Neuronal stem cell (in vitro differentiated cells): ENCODE measurements at regions not wholly inside any gene's neighbourhood (a gene's known extent, or its start where the extent isn't known, plus 50 kb on each side); places are given as distances from the start of the nearest gene placed in this dataset.

Experiments used
- DNase-seq: peaks from one replicate; pipeline ENCODE4 v3.0.0-alpha.2; 2013; ENCODE audit warnings: low spot score
- H2AFZ ChIP-seq: one replicate; pipeline ENCODE4 v1.6.1; 2013; ENCODE audit warnings: mild to moderate bottlenecking, low read length, inconsistent platforms
- H2AK5ac ChIP-seq: 2 replicates; pipeline ENCODE4 v1.6.1; 2013; ENCODE audit warnings: low read depth, mild to moderate bottlenecking, inconsistent platforms, low read length, moderate library complexity, mixed read lengths
- H2BK120ac ChIP-seq: 2 replicates; pipeline ENCODE4 v1.6.1; 2013; ENCODE audit warnings: low read depth, mild to moderate bottlenecking, inconsistent platforms, low read length, moderate library complexity, mixed read lengths
- H2BK12ac ChIP-seq: one replicate; pipeline ENCODE4 v1.6.1; 2013; ENCODE audit warnings: low read length, inconsistent platforms
- H2BK15ac ChIP-seq: 2 replicates; pipeline ENCODE4 v1.6.1; 2013; ENCODE audit warnings: mild to moderate bottlenecking, low read length, inconsistent platforms, mixed read lengths
- H2BK5ac ChIP-seq: one replicate; pipeline ENCODE4 v1.6.1; 2013; ENCODE audit warnings: inconsistent platforms, mild to moderate bottlenecking, low read length, moderate library complexity
- H3K14ac ChIP-seq: one replicate; pipeline ENCODE4 v1.6.1; 2013; ENCODE audit warnings: low read length, inconsistent platforms
- H3K18ac ChIP-seq: 2 replicates; pipeline ENCODE4 v1.6.1; 2013; ENCODE audit warnings: low read length, inconsistent platforms
- H3K23ac ChIP-seq: 2 replicates; pipeline ENCODE4 v1.6.1; 2013; ENCODE audit warnings: low read depth, mild to moderate bottlenecking, mixed read lengths, low read length, inconsistent platforms; ENCODE audit not compliant: poor library complexity
- H3K27ac ChIP-seq: replicated peaks from 3 replicates; pipeline ENCODE4 v1.5.1; 2013; ENCODE audit warnings: low read length, inconsistent platforms
- H3K27me3 ChIP-seq, 3 experiments: 2 replicates each; pipeline ENCODE4 v1.6.1; 2013; ENCODE audit warnings: low read length in 3 of 3, mild to moderate bottlenecking in 2 of 3, inconsistent platforms in 1 of 3, low read depth in 1 of 3, mixed read lengths in 1 of 3, moderate library complexity in 1 of 3; ENCODE audit not compliant: control insufficient read depth in 3 of 3, insufficient read depth in 3 of 3
- H3K36me3 ChIP-seq, 2 donors: replicated peaks in 1 of 2; 2 replicates each; pipeline ENCODE4 v1.6.1; 2013; ENCODE audit warnings: low read length in 2 of 2; ENCODE audit not compliant: control insufficient read depth in 2 of 2, insufficient read depth in 2 of 2
- H3K4ac ChIP-seq: 2 replicates; pipeline ENCODE4 v1.6.1; 2013; ENCODE audit warnings: inconsistent platforms, mild to moderate bottlenecking, low read length, moderate library complexity
- H3K4me1 ChIP-seq, 2 donors: 1 replicate in 1 of 2; 2 replicates in 1 of 2; pipeline ENCODE4 v1.6.1; 2013; ENCODE audit warnings: low read length in 2 of 2, low read depth in 1 of 2; ENCODE audit not compliant: control insufficient read depth in 2 of 2, insufficient read depth in 1 of 2
- H3K4me2 ChIP-seq: one replicate; pipeline ENCODE4 v1.6.1; 2013; ENCODE audit warnings: mild to moderate bottlenecking, low read length, inconsistent platforms; ENCODE audit not compliant: insufficient read depth, poor library complexity, severe bottlenecking
- H3K4me3 ChIP-seq, 2 donors: 2 replicates each; pipeline ENCODE4 v1.5.1; 2013; ENCODE audit warnings: low read length in 2 of 2, mild to moderate bottlenecking in 2 of 2, inconsistent platforms in 1 of 2, moderate library complexity in 1 of 2
- H3K79me1 ChIP-seq: one replicate; pipeline ENCODE4 v1.6.1; 2013; ENCODE audit warnings: low read depth, mild to moderate bottlenecking, inconsistent platforms, low read length, moderate library complexity
- H3K9ac ChIP-seq: one replicate; pipeline ENCODE4 v1.6.1; 2013; ENCODE audit warnings: mild to moderate bottlenecking, low read depth, low read length, inconsistent platforms; ENCODE audit not compliant: poor library complexity
- H3K9me3 ChIP-seq, 2 donors: replicated peaks in 1 of 2; 2 replicates each; pipeline versions ENCODE3 to v1.6.1; 2013; ENCODE audit warnings: low read length in 2 of 2, mild to moderate bottlenecking in 2 of 2, inconsistent platforms in 1 of 2, low read depth in 1 of 2, mixed read lengths in 1 of 2, moderate library complexity in 1 of 2; ENCODE audit not compliant: control insufficient read depth in 2 of 2, insufficient read depth in 1 of 2
- H4K8ac ChIP-seq: one replicate; pipeline ENCODE4 v1.6.1; 2013; ENCODE audit warnings: low read depth, mild to moderate bottlenecking, inconsistent platforms, low read length, moderate library complexity
- H4K91ac ChIP-seq: one replicate; pipeline ENCODE4 v1.6.1; 2013; ENCODE audit warnings: low read length, low read depth, mild to moderate bottlenecking, inconsistent platforms; ENCODE audit not compliant: poor library complexity
- WGBS, 2 donors: extraction: QIAGEN DNeasy Blood & Tissue Kit; methylation state at CpG; one replicate each; pipeline ENCODE4 v1.1.7; 2013; ENCODE audit warnings: missing lambda C conversion rate in 2 of 2, mixed read lengths in 1 of 2; ENCODE audit not compliant: insufficient read length in 2 of 2, insufficient replicate concordance in 1 of 2; ENCODE audit errors: extremely low coverage in 2 of 2; 5-methylcytosine and 5-hydroxymethylcytosine counted together

DNA sequence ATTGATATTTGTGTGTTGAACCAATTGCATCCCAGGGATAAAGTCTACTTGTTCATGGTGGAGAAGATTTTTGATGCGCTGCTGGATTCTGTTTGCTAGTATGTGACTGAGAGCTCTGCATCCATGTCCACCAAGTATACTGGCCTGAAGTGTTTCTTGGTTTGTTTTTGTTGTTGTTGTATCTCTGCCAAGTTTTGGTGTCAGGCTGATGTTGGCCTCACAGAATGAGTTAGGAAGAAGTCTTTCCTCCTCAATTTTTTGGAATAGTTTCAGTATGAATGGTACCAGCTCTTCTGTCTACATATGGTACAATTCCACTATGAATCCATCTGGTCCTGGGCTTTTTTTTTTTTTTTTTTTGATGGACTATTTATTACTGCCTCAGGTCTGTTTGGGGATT lies 50.9 kb upstream of the OSTN start:
- Histone ChIP-seq H2AFZ (no peak overlapping the region), H4K91ac (no peak overlapping the region)

DNA sequence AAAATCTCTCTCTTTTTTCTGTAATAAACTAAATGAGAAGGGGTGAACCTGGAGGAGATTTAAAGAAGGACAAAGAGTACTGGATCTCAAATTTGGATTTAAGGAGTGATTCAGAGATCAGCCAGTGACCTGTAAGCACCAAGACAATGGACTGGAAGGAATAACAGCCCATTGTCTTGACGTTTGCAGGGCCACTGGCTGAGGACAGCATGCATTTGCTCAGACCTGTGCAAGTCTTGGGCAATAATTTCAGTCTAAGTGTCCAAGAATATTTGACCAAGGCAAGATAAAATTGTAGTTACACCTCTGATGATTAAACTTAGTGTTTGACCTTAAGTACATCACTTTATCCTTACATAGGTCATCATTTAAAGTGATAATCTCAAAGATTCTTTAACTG lies 55.8 kb upstream of the OSTN start:
- Histone ChIP-seq H3K27ac (no peak overlapping the region), H3K9ac (no peak overlapping the region), H2BK12ac (no peak overlapping the region), H3K18ac (no peak overlapping the region), H3K4ac (no peak overlapping the region), H3K4me2 (no peak overlapping the region), H3K23ac (no peak overlapping the region), H3K9me3 (no peaks in the 10 kb centered on the region), H3K36me3 (no peaks in the 10 kb centered on the region), H2AK5ac (no peak overlapping the region), H4K91ac (no peak overlapping the region), H2AFZ (no peak overlapping the region), H3K79me1 (no peaks in the 10 kb centered on the region), H2BK5ac (no peak overlapping the region), H3K27me3 (no peaks in the 10 kb centered on the region), H3K4me1 (peaks cover 0 to 3% of the 10 kb centered on the region in 2 donors), H3K4me3 (no peak overlapping the region), H3K14ac (no peak overlapping the region), H2BK15ac (no peak overlapping the region), H2BK120ac (no peak overlapping the region), H4K8ac (no peak overlapping the region)
- WGBS, 2 donors = no CpG with 5 or more reads among the region's 1 CpG
- no peak for DNase-seq

More for the DNA sequence above, 50.9 kb upstream of the OSTN start:
- Histone ChIP-seq H3K36me3 (no peaks in the 10 kb centered on the region), H3K79me1 (no peaks in the 10 kb centered on the region), H3K27ac (no peak overlapping the region), H3K27me3 (no peaks in the 10 kb centered on the region), H3K14ac (no peak overlapping the region), H2BK5ac (no peak overlapping the region), H3K23ac (no peak overlapping the region), H3K4me1 (peaks cover 0 to 2% of the 10 kb centered on the region in 2 donors), H2AK5ac (no peak overlapping the region), H3K4me2 (no peak overlapping the region), H2BK12ac (no peak overlapping the region), H3K18ac (no peak overlapping the region), H2BK15ac (no peak overlapping the region), H3K4ac (no peak overlapping the region), H2BK120ac (no peak overlapping the region), H4K8ac (no peak overlapping the region), H3K4me3 (no peak overlapping the region), H3K9me3 (no peaks in the 10 kb centered on the region), H3K9ac (no peak overlapping the region)
- WGBS, 2 donors = no CpG with 5 or more reads among the region's 1 CpG
- DNase-seq = no peak

DNA sequence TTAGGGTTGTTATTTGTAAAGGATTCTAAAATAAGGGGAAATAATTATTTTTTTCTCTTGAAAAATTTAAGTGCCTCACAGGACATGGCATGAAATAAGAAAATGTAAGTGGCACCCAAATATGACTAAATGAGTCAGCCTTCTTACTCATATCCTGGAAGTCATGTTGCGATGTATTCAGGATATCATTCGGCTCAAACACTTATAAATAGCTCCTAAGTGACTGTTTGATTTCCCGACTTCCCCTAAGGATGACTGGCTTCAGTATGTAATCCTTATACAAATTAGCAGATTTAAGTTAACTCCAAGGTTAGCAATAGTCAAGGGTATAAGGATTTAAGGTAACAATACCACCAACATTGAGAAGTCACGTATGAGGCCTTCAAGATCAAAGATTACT lies 57.3 kb upstream of the OSTN start:
- Histone ChIP-seq H3K79me1 (no peaks in the 10 kb centered on the region), H3K27ac (no peak overlapping the region), H4K8ac (no peak overlapping the region), H3K23ac (no peak overlapping the region), H3K4me2 (no peak overlapping the region), H2AK5ac (no peak overlapping the region), H2BK5ac (no peak overlapping the region), H3K36me3 (no peaks in the 10 kb centered on the region), H3K4me3 (no peak overlapping the region), H2BK12ac (no peak overlapping the region), H3K27me3 (no peaks in the 10 kb centered on the region), H3K4me1 (peaks cover 0 to 3% of the 10 kb centered on the region in 2 donors), H3K4ac (no peak overlapping the region), H2BK120ac (no peak overlapping the region), H4K91ac (no peak overlapping the region), H3K18ac (no peak overlapping the region), H2AFZ (no peak overlapping the region), H3K9ac (no peak overlapping the region), H3K9me3 (no peaks in the 10 kb centered on the region), H2BK15ac (no peak overlapping the region), H3K14ac (no peak overlapping the region)
- no CpG with 5 or more reads among the region's 4 CpGs for WGBS, 2 donors
- no peak for DNase-seq

DNA sequence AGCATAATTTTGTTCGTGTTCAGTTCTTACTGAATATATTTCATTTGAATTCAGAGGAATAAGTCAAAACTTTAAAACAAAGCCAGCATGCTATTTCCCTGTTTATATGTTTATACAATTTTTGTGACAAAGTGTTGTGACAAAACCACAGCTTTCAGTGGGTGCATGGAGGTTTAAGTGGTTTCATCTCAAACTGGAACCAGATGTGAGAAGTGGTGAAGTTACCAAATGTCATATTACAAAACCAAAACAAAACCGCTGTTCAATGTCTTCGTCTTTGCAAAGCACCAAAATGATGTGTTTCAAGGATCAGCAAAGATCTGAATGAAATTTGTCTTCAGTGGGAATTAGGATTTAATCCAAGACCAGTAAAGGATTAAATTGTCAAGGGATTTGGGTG lies 59.3 kb upstream of the OSTN start:
- Histone ChIP-seq H4K91ac (no peak overlapping the region), H3K4ac (no peak overlapping the region), H3K4me1 (peaks cover 0 to 3% of the 10 kb centered on the region in 2 donors), H3K4me2 (no peak overlapping the region), H3K9me3 (no peaks in the 10 kb centered on the region), H3K23ac (no peak overlapping the region), H4K8ac (no peak overlapping the region), H3K4me3 (no peak overlapping the region), H3K27ac (no peak overlapping the region), H3K18ac (no peak overlapping the region), H3K14ac (no peak overlapping the region), H2BK12ac (no peak overlapping the region), H3K36me3 (no peaks in the 10 kb centered on the region), H2BK5ac (no peak overlapping the region), H2AK5ac (no peak overlapping the region), H2BK15ac (no peak overlapping the region), H3K27me3 (no peaks in the 10 kb centered on the region), H3K79me1 (no peaks in the 10 kb centered on the region), H2AFZ (no peak overlapping the region), H3K9ac (no peak overlapping the region), H2BK120ac (no peak overlapping the region)
- DNase-seq = no peak
- no CpG with 5 or more reads among the region's 3 CpGs for WGBS, 2 donors
